K562 (cell line): ENCODE measurements at regions not wholly inside any gene's neighbourhood (a gene's known extent, or its start where the extent isn't known, plus 50 kb on each side); places are given as distances from the start of the nearest gene placed in this dataset.

Experiments
- ATAC-seq: fragments of 200-7000 bp; cut with Tn5 transposase; 3 replicates; pipeline ENCODE4 v1.9.1; 2020; ENCODE audit warnings: moderate library complexity
- BruUV-seq: library from RNA; stranded (reverse); fragments of 400-500 nt; replicated peaks from 2 replicates; lab custom pipeline; 2021; lab: Mats Ljungman, UMichigan
- CTCF ChIA-PET: fragments of 300-600 bp; formaldehyde crosslinking; extraction: SDS; loops from one replicate; lab custom pipeline; 2021; ENCODE audit warnings: low intra/inter-chr PET ratio; lab: Yijun Ruan, JAX
- POLR2A ChIA-PET: fragments of 300-600, 350-650 bp; sonication (Branson Sonifier 250); formaldehyde crosslinking; extraction: SDS; loops from one replicate; lab custom pipeline; 2021; ENCODE audit warnings: antibody characterized with exemption, inconsistent platforms; lab: Yijun Ruan, JAX
- DNase-seq, 4 experiments: peaks; one replicate each; pipeline versions ENCODE4 v3.0.0 to v3.0.0-alpha.2; 2011 to 2018; ENCODE audit warnings: low spot score in 3 of 4, mixed read lengths in 3 of 4; ENCODE audit errors: extremely low read depth in 1 of 4
- FAIRE-seq: peaks from 2 replicates; lab custom pipeline; 2011; peaks lifted over from hg19 to GRCh38; lab: Jason Lieb, UNC
- H2AFZ ChIP-seq: 2 replicates; pipeline ENCODE4 v1.6.0; 2011; ENCODE audit warnings: low read depth, low read length, control low read depth, inconsistent platforms
- H3K27ac ChIP-seq: fragments of 200-600 bp; 3 replicates; pipeline ENCODE4 v1.8.0; 2011; ENCODE audit warnings: low read depth, mild to moderate bottlenecking, control low read depth, inconsistent platforms, low read length, moderate library complexity, mixed read lengths; ENCODE audit errors: extremely low read depth
- H3K27me3 ChIP-seq, 2 experiments: fragments of 300-600 bp in 1 of 2; 2 replicates in 1 of 2; 3 replicates in 1 of 2; pipeline versions ENCODE4 v1.6.0 to v1.8.0; 2011; ENCODE audit warnings: inconsistent platforms in 2 of 2, low read length in 2 of 2, mild to moderate bottlenecking in 1 of 2, mixed read lengths in 1 of 2, moderate library complexity in 1 of 2; ENCODE audit not compliant: control insufficient read depth in 2 of 2, insufficient read depth in 2 of 2
- H3K36me3 ChIP-seq: fragments of 300-600 bp; 3 replicates; pipeline ENCODE4 v1.8.0; 2011; ENCODE audit warnings: mild to moderate bottlenecking, low read length, inconsistent platforms; ENCODE audit not compliant: control insufficient read depth, insufficient read depth
- H3K4me1 ChIP-seq, 2 experiments: fragments of 200-600 bp in 1 of 2; replicated peaks in 1 of 2; 2 replicates in 1 of 2; 3 replicates in 1 of 2; pipeline versions ENCODE4 v1.5.1 to v1.8.0; 2011; ENCODE audit warnings: inconsistent platforms in 2 of 2, low read length in 2 of 2, mild to moderate bottlenecking in 1 of 2, mixed read lengths in 1 of 2, moderate library complexity in 1 of 2; ENCODE audit not compliant: control insufficient read depth in 2 of 2, insufficient read depth in 2 of 2
- H3K4me2 ChIP-seq: 2 replicates; pipeline ENCODE4 v1.6.1; 2011; ENCODE audit warnings: low read length, control low read depth, inconsistent platforms, mixed read lengths; ENCODE audit not compliant: insufficient read depth
- H3K4me3 ChIP-seq: fragments of 200-600 bp; sonication (generic), shearing (Covaris generic); 2 replicates; pipeline ENCODE4 v1.5.1; 2016; ENCODE audit warnings: control low read depth, inconsistent platforms
- H3K79me2 ChIP-seq: fragments of 200-600 bp; 3 replicates; pipeline ENCODE4 v1.8.0; 2011; ENCODE audit warnings: low read length, inconsistent platforms; ENCODE audit not compliant: control insufficient read depth, insufficient read depth
- H3K9ac ChIP-seq, 2 experiments: 2 replicates each; pipeline versions ENCODE4 v1.6.0 to v1.6.1; 2011; ENCODE audit warnings: low read depth in 2 of 2, low read length in 2 of 2, control low read depth in 1 of 2, inconsistent platforms in 1 of 2, mild to moderate bottlenecking in 1 of 2, mixed read lengths in 1 of 2; ENCODE audit not compliant: insufficient read depth in 1 of 2
- H3K9me1 ChIP-seq: one replicate; pipeline ENCODE4 v1.6.0; 2011; ENCODE audit warnings: inconsistent platforms, mild to moderate bottlenecking, low read length, moderate library complexity; ENCODE audit not compliant: control insufficient read depth, insufficient read depth
- H3K9me3 ChIP-seq: replicated peaks from 2 replicates; pipeline ENCODE4 v1.5.1; 2011; ENCODE audit warnings: low read depth, low read length, inconsistent platforms; ENCODE audit not compliant: control insufficient read depth, insufficient read depth
- H4K20me1 ChIP-seq: replicated peaks from 2 replicates; pipeline ENCODE4 v1.6.1; 2011; ENCODE audit warnings: low read length, inconsistent platforms, mixed read lengths; ENCODE audit not compliant: control insufficient read depth, insufficient read depth
- DDX20 ChIP-seq: fragments of 450-650 bp; IDR thresholded peaks from 2 replicates; pipeline ENCODE4 v1.6.1; 2016; ENCODE audit warnings: missing genetic modification characterization, low read depth, mild to moderate bottlenecking, missing compliant biosample characterization, moderate library complexity
- HMGN3 ChIP-seq: IDR thresholded peaks from 2 replicates; pipeline ENCODE4 v1.6.1; 2011; ENCODE audit warnings: borderline replicate concordance, low read depth, mild to moderate bottlenecking, mixed read lengths, low read length; ENCODE audit not compliant: insufficient read length; ENCODE audit errors: extremely low read depth
- LARP7 ChIP-seq: fragments of 450-650 bp; IDR thresholded peaks from 2 replicates; pipeline ENCODE4 v1.6.1; 2016
- PHB2 ChIP-seq: fragments of 450-650 bp; IDR thresholded peaks from 2 replicates; pipeline ENCODE4 v1.6.1; 2017; ENCODE audit warnings: low read depth
- RREB1 ChIP-seq: fragments of 250-450 bp; sonication (Bioruptor Pico); IDR thresholded peaks from 2 replicates; pipeline ENCODE4 v1.4.0; 2020
- SP2 ChIP-seq: IDR thresholded peaks from 2 replicates; pipeline ENCODE4 v1.6.1; 2011; ENCODE audit warnings: mild to moderate bottlenecking, low read depth, low read length, moderate library complexity; ENCODE audit not compliant: poor library complexity, severe bottlenecking; ENCODE audit errors: extremely low read depth
- ZC3H11A ChIP-seq: IDR thresholded peaks from 2 replicates; pipeline ENCODE4 v1.6.1; 2012; ENCODE audit warnings: low read depth, low read length, improper control_type of control experiment
- ZNF121 ChIP-seq: sonication (generic); formaldehyde crosslinking; conservative IDR thresholded peaks from 2 replicates; pipeline ENCODE4 v1.8.0; 2022; ENCODE audit warnings: missing genetic modification reagents
- WGBS: fragments of 100-300 bp; shearing (Covaris generic); methylation state at CpG from one replicate; pipeline ENCODE4 v1.1.6; 2016; ENCODE audit warnings: low coverage, mixed read lengths; ENCODE audit not compliant: insufficient coverage; ENCODE audit errors: missing lambda C conversion rate; 5-methylcytosine and 5-hydroxymethylcytosine counted together
- in situ Hi-C: fragments of 300-500 bp; cut with MboI; formaldehyde crosslinking; loops from 4 replicates; pipeline ENCODE4 v1.15.0; 2018; ENCODE audit warnings: inconsistent platforms, mixed read lengths
- intact Hi-C: fragments of 100-400 bp; cut with micrococcal nuclease; formaldehyde crosslinking; loops from 2 replicates; pipeline ENCODE4 v1.14.2; 2022
- TF ChIP-seq, protein P1 (sequence below): fragments of 200-800 bp; sonication (Bioruptor generic); IDR thresholded peaks from 2 replicates; pipeline ENCODE4 v1.6.1; 2017; ENCODE audit warnings: missing genetic modification characterization, missing compliant biosample characterization
- TF ChIP-seq, protein P2 (sequence below): fragments of 450-650 bp; conservative IDR thresholded peaks from 2 replicates; pipeline ENCODE4 v1.6.1; 2016; ENCODE audit warnings: missing genetic modification characterization, low read depth, mild to moderate bottlenecking, missing compliant biosample characterization, moderate library complexity
- TF ChIP-seq, protein P3 (sequence below): fragments of 250-450 bp; sonication (Bioruptor Pico); IDR thresholded peaks from 2 replicates; pipeline ENCODE4 v1.4.0; 2020; ENCODE audit warnings: mild to moderate bottlenecking

- Histone ChIP-seq H3K4me3 (no peak overlapping the region), H3K4me2 (peak overlapping the region; percentile 65; the same call in 1 of the 2 replicates), H3K36me3 (no peaks in the 10 kb centered on the region; the same call in 2 of the 3 replicates), H4K20me1 (no peaks in the 10 kb centered on the region), H3K4me1 (peaks cover 5 to 28% of the 10 kb centered on the region in 2 experiments; a peak in 4 of 5 replicates), H3K27ac (peak overlapping the region; percentile 68), H3K27me3 (no peaks in the 10 kb centered on the region), H3K79me2 (no peaks in the 10 kb centered on the region), H3K9ac (peak overlapping the region in 1 of 2 experiments; percentile 39; a peak in 2 of 4 replicates), H3K9me3 (no peaks in the 10 kb centered on the region), H2AFZ (peak overlapping the region; percentile 87), H3K9me1 (no peaks in the 10 kb centered on the region)
- WGBS: 74% methylated on average over 7 of the region's 7 CpGs
- ATAC-seq (peak; percentile 18; the same call in 2 of the 3 replicates), DNase-seq (no peak), FAIRE-seq (no peak)
- CTCF ChIA-PET: no interaction called here
- POLR2A ChIA-PET: interaction anchor here (0.6 kb wide), 1 partner anchor 144 kb away, joined by 4 read pairs; no protein-coding TSS in a partner anchor
- no TSS peak for BruUV-seq
- in situ Hi-C loops (no loop called here), intact Hi-C loops (loop anchor here (10.0 kb wide), 1 partner anchor 143 kb away; no protein-coding TSS in a partner anchor)
- TF ChIP-seq ZC3H11A: no peak
- TF ChIP-seq, protein P1, sequence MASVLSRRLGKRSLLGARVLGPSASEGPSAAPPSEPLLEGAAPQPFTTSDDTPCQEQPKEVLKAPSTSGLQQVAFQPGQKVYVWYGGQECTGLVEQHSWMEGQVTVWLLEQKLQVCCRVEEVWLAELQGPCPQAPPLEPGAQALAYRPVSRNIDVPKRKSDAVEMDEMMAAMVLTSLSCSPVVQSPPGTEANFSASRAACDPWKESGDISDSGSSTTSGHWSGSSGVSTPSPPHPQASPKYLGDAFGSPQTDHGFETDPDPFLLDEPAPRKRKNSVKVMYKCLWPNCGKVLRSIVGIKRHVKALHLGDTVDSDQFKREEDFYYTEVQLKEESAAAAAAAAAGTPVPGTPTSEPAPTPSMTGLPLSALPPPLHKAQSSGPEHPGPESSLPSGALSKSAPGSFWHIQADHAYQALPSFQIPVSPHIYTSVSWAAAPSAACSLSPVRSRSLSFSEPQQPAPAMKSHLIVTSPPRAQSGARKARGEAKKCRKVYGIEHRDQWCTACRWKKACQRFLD (CRISPR knock-in tag): no peak; the same call in 1 of the 2 replicates
- no peak for TF ChIP-seq HMGN3
- TF ChIP-seq ZNF121 (CRISPR knock-in tag): no peak
- TF ChIP-seq, protein P2, sequence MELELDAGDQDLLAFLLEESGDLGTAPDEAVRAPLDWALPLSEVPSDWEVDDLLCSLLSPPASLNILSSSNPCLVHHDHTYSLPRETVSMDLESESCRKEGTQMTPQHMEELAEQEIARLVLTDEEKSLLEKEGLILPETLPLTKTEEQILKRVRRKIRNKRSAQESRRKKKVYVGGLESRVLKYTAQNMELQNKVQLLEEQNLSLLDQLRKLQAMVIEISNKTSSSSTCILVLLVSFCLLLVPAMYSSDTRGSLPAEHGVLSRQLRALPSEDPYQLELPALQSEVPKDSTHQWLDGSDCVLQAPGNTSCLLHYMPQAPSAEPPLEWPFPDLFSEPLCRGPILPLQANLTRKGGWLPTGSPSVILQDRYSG: no peak
- no peak for TF ChIP-seq DDX20 (tag)
- no peak for TF ChIP-seq SP2
- TF ChIP-seq PHB2: no peak
- no peak for TF ChIP-seq RREB1 (CRISPR knock-in tag)
- TF ChIP-seq, protein P3, sequence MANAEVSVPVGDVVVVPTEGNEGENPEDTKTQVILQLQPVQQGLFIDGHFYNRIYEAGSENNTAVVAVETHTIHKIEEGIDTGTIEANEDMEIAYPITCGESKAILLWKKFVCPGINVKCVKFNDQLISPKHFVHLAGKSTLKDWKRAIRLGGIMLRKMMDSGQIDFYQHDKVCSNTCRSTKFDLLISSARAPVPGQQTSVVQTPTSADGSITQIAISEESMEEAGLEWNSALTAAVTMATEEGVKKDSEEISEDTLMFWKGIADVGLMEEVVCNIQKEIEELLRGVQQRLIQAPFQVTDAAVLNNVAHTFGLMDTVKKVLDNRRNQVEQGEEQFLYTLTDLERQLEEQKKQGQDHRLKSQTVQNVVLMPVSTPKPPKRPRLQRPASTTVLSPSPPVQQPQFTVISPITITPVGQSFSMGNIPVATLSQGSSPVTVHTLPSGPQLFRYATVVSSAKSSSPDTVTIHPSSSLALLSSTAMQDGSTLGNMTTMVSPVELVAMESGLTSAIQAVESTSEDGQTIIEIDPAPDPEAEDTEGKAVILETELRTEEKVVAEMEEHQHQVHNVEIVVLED (CRISPR knock-in tag): no peak
- TF ChIP-seq LARP7: no peak
These were observed 72.5 kb upstream of the UCN3 start for GRCh38 chr10:5292196-5292735.
